ENCODE measurements at regions not wholly inside any gene's neighbourhood (a gene's known extent, or its start where the extent isn't known, plus 50 kb on each side); places are given as distances from the start of the nearest gene placed in this dataset.

- no peak for FAIRE-seq
Measured at GRCh38 chr3:170643831-170644230, 58.0 kb upstream of the SLC7A14 start.

GRCh38 chr3:170642882-170643601 lies 57.2 kb upstream of the SLC7A14 start:
- FAIRE-seq: no peak

- no peak for FAIRE-seq
Measured at GRCh38 chr3:170641510-170642236, 55.8 kb upstream of the SLC7A14 start.

GRCh38 chr3:170640737-170641171 lies 54.9 kb upstream of the SLC7A14 start:
- no peak for FAIRE-seq

GRCh38 chr3:170638988-170639387 lies 53.1 kb upstream of the SLC7A14 start:
- no peak for FAIRE-seq

GRCh38 chr3:170637306-170637705 lies 51.4 kb upstream of the SLC7A14 start:
- no peak for FAIRE-seq

GRCh38 chr3:170636400-170636973 lies 50.6 kb upstream of the SLC7A14 start:
- no peak for FAIRE-seq
